NCI-H510A treated with DMSO at 0.1 percent for 48 hours (cell line): ENCODE measurements at regions not wholly inside any gene's neighbourhood (a gene's known extent, or its start where the extent isn't known, plus 50 kb on each side); places are given as distances from the start of the nearest gene placed in this dataset.

ENCODE experiments used
- DNase-seq: peaks from one replicate; lab custom pipeline; 2025; lab: John Stamatoyannopoulos, UW

GRCh38 chr3:144073698-144074097, 102.1 kb downstream of the DIPK2A start:
- DNase-seq, result no peak

GRCh38 chr3:144079634-144080033, 108.0 kb downstream of the DIPK2A start:
- DNase-seq, result no peak

GRCh38 chr3:144084929-144085328, 113.3 kb downstream of the DIPK2A start:
- DNase-seq, result no peak

GRCh38 chr3:144085964-144086363, 114.3 kb downstream of the DIPK2A start:
- no peak for DNase-seq

GRCh38 chr3:144096016-144096415, 124.4 kb downstream of the DIPK2A start:
- DNase-seq, result no peak

GRCh38 chr3:144097163-144097562, 125.5 kb downstream of the DIPK2A start:
- no peak for DNase-seq

GRCh38 chr3:144098691-144099090, 127.1 kb downstream of the DIPK2A start:
- DNase-seq, result no peak

- no peak for DNase-seq
Measured at GRCh38 chr3:144102421-144102820, 130.8 kb downstream of the DIPK2A start.

- no peak for DNase-seq
Measured at GRCh38 chr3:144104186-144104585, 132.6 kb downstream of the DIPK2A start.

GRCh38 chr3:144104679-144105078, 133.1 kb downstream of the DIPK2A start:
- no peak for DNase-seq

- DNase-seq, result no peak
Measured at GRCh38 chr3:144105542-144105941, 133.9 kb downstream of the DIPK2A start.

GRCh38 chr3:144106970-144107369, 135.3 kb downstream of the DIPK2A start:
- no peak for DNase-seq

- DNase-seq, result no peak
Measured at GRCh38 chr3:144107923-144108322, 136.3 kb downstream of the DIPK2A start.

GRCh38 chr3:144109944-144110343, 138.3 kb downstream of the DIPK2A start:
- no peak for DNase-seq

GRCh38 chr3:144112036-144112435, 140.4 kb downstream of the DIPK2A start:
- DNase-seq, result no peak

- peak; percentile 15 for DNase-seq
Measured at GRCh38 chr3:144112437-144112836, 140.8 kb downstream of the DIPK2A start.

- no peak for DNase-seq
Measured at GRCh38 chr3:144114767-144115166, 143.1 kb downstream of the DIPK2A start.

- no peak for DNase-seq
Measured at GRCh38 chr3:144119633-144120032, 148.0 kb downstream of the DIPK2A start.

- no peak for DNase-seq
Measured at GRCh38 chr3:144121661-144122060, 150.0 kb downstream of the DIPK2A start.

GRCh38 chr3:144127014-144127413, 155.4 kb downstream of the DIPK2A start:
- DNase-seq, result no peak

GRCh38 chr3:144127700-144128099, 156.1 kb downstream of the DIPK2A start:
- DNase-seq, result peak; percentile 21

GRCh38 chr3:144128108-144128892, 156.7 kb downstream of the DIPK2A start:
- no peak for DNase-seq

- no peak for DNase-seq
Measured at GRCh38 chr3:144129536-144130214, 158.1 kb downstream of the DIPK2A start.

- DNase-seq, result no peak
Measured at GRCh38 chr3:144141074-144141473, 169.5 kb downstream of the DIPK2A start.
